ENCODE measurements at regions not wholly inside any gene's neighbourhood (a gene's known extent, or its start where the extent isn't known, plus 50 kb on each side); places are given as distances from the start of the nearest gene placed in this dataset.
A peak's percentile ranks its signal among the peaks of the same experiment; 100 is the strongest.

DNA sequence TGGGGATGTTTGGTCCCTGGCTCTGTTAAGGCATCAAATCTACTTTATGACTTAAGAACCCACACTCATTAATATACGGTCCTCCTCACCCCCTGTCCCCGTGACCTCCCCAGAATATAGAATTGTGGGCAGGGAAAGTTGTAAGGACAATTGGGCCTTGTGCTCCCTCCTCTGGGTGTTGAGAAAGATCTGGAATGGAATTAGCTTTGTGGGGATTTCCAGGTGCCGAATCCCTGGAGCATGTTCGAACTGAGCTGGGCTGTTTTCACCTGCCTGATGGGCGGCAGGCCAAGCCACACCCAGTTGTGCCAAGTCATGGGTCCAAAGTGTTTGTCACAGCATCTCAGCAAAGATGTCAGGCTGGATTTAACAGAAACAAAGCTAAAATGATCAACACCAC, 349.3 kb upstream of the KLF3 start:
- H3K4me3 ChIP-seq (ENCODE audit: low read depth, low read length), result no peak overlapping the region
- TF ChIP-seq, protein P1, sequence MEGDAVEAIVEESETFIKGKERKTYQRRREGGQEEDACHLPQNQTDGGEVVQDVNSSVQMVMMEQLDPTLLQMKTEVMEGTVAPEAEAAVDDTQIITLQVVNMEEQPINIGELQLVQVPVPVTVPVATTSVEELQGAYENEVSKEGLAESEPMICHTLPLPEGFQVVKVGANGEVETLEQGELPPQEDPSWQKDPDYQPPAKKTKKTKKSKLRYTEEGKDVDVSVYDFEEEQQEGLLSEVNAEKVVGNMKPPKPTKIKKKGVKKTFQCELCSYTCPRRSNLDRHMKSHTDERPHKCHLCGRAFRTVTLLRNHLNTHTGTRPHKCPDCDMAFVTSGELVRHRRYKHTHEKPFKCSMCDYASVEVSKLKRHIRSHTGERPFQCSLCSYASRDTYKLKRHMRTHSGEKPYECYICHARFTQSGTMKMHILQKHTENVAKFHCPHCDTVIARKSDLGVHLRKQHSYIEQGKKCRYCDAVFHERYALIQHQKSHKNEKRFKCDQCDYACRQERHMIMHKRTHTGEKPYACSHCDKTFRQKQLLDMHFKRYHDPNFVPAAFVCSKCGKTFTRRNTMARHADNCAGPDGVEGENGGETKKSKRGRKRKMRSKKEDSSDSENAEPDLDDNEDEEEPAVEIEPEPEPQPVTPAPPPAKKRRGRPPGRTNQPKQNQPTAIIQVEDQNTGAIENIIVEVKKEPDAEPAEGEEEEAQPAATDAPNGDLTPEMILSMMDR (IDR thresholded peaks at IDR 0.05; ENCODE audit: low read depth, low read length, missing control alignments), result no peak
- DNase-seq (ENCODE audit: low read depth), result no peak

DNA sequence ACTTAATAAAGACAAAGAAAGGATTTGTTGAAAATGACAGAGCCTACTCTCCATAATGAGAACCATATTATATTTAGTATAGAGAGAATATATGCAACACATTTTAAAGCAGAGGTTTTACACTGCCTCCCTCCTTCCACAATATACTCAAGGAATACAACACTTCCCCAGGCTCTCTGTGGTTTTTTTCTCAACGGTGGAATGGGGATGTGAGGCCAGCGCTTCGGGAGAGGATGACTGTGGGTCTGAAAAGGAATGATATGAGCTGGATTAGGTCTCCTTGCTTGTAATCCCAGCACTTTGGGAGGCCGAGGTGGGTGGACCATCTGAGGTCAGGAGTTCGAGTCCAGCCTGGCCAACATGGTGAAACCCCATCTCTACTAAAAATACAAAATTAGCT, 348.7 kb upstream of the KLF3 start:
- DNase-seq (ENCODE audit: low read depth), result no peak
- TF ChIP-seq, protein P1 (IDR thresholded peaks at IDR 0.05; ENCODE audit: low read depth, low read length, missing control alignments), result no peak
- H3K4me3 ChIP-seq (ENCODE audit: low read depth, low read length), result no peak overlapping the region

DNA sequence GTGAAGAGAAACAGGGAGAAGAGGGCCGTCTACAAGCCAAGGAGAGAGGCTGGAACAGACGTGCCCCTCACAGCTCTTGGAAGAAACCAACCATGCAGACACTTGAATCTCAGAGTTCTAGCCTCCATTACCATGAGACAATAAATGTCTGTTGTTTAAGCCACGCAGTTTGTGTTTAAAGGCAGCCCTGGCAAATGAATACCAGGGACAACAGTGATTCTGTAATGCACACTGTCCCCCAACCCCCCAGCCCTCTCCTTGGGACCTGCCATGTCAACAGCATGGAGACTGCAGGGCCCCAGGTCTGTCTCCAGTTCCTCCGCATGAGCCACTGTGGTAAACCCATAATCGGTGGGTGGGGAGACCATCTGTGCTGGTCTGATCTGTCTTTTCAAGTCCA, 348.0 kb upstream of the KLF3 start:
- H3K4me3 ChIP-seq (ENCODE audit: low read depth, low read length), result no peak overlapping the region
- TF ChIP-seq, protein P1 (IDR thresholded peaks at IDR 0.05; ENCODE audit: low read depth, low read length, missing control alignments), result no peak
- no peak for DNase-seq (ENCODE audit: low read depth)

DNA sequence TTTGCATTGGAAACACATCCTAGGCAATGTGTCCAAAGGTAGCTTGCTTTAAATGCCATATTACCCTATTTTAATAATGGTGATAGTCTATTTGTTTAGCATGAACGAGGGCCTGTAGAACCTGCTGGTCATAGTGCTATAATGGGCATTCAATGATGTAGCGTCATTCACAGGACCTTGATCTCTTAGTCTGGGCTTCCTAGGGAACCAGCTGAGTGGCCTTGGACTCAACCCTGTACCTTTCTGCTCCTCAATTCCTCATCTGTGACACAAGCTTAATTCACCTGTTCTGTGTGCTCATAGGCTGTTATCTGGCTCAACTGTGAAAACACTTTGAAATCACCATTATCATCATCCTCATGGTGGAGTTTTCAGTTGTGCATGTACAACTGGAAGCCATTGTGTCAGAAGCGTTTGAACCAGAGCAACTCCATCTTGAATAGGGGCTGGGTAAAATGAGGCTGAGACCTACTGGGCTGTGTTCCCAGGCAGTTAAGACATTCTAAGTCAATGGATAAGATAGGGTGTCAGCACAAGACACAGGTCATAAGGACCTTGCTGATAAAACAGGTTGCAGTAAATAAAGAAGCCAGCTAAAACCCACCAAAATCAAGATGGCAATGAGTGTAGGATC, 346.8 kb upstream of the KLF3 start:
- H3K4me3 ChIP-seq (ENCODE audit: low read depth, low read length), result no peak overlapping the region
- TF ChIP-seq, protein P1 (IDR thresholded peaks at IDR 0.05; ENCODE audit: low read depth, low read length, missing control alignments), result no peak
- no peak for DNase-seq (ENCODE audit: low read depth)

DNA sequence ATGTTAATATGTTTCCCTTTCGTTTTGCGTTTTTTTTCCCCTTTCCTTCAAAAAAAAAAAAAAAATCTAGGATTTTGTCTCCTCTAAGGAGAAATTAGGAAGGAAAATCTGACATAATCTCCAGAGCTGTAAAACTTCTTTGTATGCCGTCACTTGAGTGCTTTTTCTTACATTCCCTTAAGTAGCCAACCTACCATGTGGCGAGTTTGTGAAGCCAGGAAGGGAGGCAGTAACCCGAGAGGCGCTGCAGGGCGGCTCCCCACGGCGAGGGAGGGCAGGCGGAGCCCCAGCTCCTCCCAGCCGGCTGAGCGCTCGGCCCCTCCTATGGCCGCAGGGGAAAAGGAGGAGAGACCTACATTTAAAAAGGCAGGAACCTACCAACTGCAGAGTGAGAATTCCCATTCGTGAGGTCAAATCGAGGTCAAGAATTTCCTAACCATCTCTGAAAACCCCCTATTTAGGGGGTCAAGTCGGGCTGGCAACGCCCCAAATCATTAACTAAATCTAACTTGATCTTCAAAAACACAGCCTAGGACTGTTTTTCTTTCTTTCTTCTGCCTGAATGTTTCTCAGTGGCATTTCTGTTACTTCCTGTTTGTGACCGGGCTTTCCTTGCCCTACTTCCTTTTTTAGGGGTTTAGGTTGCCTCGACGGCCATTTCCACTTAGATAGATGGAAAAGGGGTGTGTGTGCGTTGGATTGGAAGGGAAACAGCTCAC, 345.1 kb upstream of the KLF3 start:
- TF ChIP-seq, protein P1 (IDR thresholded peaks at IDR 0.05; ENCODE audit: low read depth, low read length, missing control alignments), result no peak
- peak; percentile 74 for DNase-seq (ENCODE audit: low read depth)
- H3K4me3 ChIP-seq (ENCODE audit: low read depth, low read length), result peak overlapping the region; percentile 41

DNA sequence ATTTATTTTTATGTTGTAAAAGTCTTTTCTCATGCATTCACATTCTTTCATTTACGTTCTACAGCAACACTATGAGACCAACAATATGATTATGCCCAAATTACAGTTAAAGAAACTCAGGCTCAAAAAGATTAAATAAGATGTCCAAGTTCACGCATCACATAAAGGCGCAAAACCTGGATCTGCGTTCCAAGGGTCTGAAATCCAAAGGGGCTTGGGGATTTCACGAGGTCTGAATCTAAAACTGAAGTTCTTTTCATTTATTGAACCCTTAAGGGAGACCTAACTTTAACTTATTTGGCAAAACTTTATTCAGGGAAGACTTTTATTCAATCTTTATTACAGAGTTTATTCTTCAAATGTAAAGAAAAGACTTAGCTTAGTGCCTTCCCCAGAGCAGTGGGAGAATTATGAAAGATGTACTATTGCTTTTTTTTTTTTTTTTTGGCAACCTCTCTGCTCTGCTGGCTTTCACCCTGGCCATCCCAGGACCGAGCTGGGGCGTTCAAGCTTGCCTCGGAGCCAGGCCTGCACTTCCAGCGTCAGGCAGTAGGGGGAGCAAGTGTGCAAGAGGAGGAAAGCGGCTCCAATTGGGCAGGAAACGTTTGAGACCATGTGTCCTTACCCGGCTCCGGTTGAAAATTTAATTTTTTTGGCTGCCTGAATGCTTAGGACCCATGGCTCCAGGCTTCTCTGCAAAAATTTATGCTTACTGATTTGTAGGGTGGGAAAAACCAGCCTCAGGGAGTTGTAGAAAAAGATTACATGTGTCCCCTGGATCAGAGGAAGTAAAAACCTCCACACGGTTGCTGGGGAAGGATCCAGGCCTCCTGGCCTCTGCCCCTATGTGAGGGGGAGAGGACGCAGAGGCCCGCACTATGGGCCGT, 344.3 kb upstream of the KLF3 start:
- TF ChIP-seq, protein P1 (IDR thresholded peaks at IDR 0.05; ENCODE audit: low read depth, low read length, missing control alignments), result peak; percentile 98
- DNase-seq (ENCODE audit: low read depth), result peak; percentile 77
- H3K4me3 ChIP-seq (ENCODE audit: low read depth, low read length), result peak overlapping the region; percentile 41; the same call in 1 of the 2 replicates
